ENCODE measurements at regions not wholly inside any gene's neighbourhood (a gene's known extent, or its start where the extent isn't known, plus 50 kb on each side); places are given as distances from the start of the nearest gene placed in this dataset.

DNA sequence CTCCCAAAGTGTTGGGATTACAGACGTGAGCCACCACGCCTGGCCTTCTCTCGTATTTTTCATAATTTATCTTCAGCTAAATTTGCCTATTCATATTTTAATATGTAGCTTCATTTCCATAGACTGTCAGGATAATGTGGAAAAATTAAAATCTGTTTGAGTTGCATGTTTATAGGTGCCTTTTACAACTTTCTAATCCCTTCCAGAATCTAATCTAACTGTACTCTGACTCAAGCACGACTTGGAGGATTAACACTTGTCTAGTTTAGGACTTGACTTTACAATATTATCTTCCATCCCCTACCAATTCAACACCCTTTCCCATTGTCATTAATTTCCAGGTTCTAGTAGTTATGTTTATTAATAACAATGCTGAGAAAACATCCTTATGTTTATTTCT lies 1761.5 kb downstream of the MAT2B start:
- H3K4me2 ChIP-seq (ENCODE audit: insufficient read depth, low read length): no peak overlapping the region
- no peaks in the 10 kb centered on the region for H3K9me1 ChIP-seq (replicated peaks; ENCODE audit: control insufficient read depth, extremely low read depth, insufficient read depth, low read length)
- TF ChIP-seq, protein P1, sequence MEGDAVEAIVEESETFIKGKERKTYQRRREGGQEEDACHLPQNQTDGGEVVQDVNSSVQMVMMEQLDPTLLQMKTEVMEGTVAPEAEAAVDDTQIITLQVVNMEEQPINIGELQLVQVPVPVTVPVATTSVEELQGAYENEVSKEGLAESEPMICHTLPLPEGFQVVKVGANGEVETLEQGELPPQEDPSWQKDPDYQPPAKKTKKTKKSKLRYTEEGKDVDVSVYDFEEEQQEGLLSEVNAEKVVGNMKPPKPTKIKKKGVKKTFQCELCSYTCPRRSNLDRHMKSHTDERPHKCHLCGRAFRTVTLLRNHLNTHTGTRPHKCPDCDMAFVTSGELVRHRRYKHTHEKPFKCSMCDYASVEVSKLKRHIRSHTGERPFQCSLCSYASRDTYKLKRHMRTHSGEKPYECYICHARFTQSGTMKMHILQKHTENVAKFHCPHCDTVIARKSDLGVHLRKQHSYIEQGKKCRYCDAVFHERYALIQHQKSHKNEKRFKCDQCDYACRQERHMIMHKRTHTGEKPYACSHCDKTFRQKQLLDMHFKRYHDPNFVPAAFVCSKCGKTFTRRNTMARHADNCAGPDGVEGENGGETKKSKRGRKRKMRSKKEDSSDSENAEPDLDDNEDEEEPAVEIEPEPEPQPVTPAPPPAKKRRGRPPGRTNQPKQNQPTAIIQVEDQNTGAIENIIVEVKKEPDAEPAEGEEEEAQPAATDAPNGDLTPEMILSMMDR (IDR thresholded peaks at IDR 0.05; ENCODE audit: extremely low read depth in 1 of 2, insufficient read depth in 1 of 2, low read depth in 1 of 2, low read length in 2 of 2): no peak
- no peak for TF ChIP-seq JUN (IDR thresholded peaks at IDR 0.05; ENCODE audit: borderline replicate concordance, insufficient read depth, insufficient read length, low read depth)
- TF ChIP-seq POLR2A (IDR thresholded peaks at IDR 0.05; ENCODE audit: low read depth, low read length): no peak
- no peaks in the 10 kb centered on the region for H3K36me3 ChIP-seq (ENCODE audit: control insufficient read depth in 2 of 2, extremely low read depth in 1 of 2, insufficient read depth in 2 of 2, low read length in 2 of 2)
- intact Hi-C loops (cut with micrococcal nuclease) (no loop called here), dilution Hi-C loops (cut with MboI; ENCODE audit: extremely low pct_ligation_motif_present, low sequenced_read_pairs) (no loop called here)
- H3K27ac ChIP-seq (ENCODE audit: insufficient read depth, low read depth, low read length): no peak overlapping the region
- H3K27me3 ChIP-seq (ENCODE audit: control insufficient read depth in 2 of 2, insufficient read depth in 2 of 2, low read length in 2 of 2): no peaks in the 10 kb centered on the region
- FAIRE-seq: no peak
- no peaks in the 10 kb centered on the region for H3K79me2 ChIP-seq (ENCODE audit: control insufficient read depth, insufficient read depth, low read length)
- BruUV-seq (replicated peaks): no TSS peak
- no peak overlapping the region for H2AFZ ChIP-seq (ENCODE audit: low read depth, low read length)
- H4K20me1 ChIP-seq (replicated peaks; ENCODE audit: control insufficient read depth, extremely low read depth, insufficient read depth, low read length): no peaks in the 10 kb centered on the region
- H3K9me3 ChIP-seq (replicated peaks; ENCODE audit: control insufficient read depth, insufficient read depth, low read length): no peaks in the 10 kb centered on the region
- H3K4me3 ChIP-seq (replicated peaks in 1 of 3; ENCODE audit: insufficient read depth in 1 of 3, low read depth in 1 of 3, low read length in 3 of 3): no peak overlapping the region
- H3K9ac ChIP-seq (replicated peaks; ENCODE audit: extremely low read depth, insufficient read depth, low read length): no peak overlapping the region
- DNase-seq (ENCODE audit: low read depth, low spot score): no peak
- ChIA-PET POLR2A (no interaction called here), CTCF (no interaction called here)
- H3K4me1 ChIP-seq (ENCODE audit: control insufficient read depth, extremely low read depth, insufficient read depth, low read length): no peaks in the 10 kb centered on the region

DNA sequence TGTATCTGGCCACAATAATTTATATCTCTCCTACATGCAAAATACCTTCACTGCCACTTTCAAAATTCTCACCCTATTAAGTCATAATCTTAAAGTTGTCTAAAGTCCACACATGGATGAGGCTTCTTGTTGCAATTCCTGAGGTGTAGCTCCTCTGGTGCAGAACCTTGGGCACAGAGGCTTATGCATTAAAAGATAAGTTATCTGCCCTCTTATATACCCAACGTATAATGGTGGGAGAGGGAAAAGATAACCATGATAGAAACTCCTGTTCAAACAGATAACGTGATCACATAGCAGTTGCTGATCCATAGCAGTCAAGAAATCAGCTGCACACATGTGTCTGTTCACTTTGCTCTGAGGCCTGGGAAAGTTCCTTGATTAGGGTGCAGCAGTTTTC lies 1767.0 kb downstream of the MAT2B start:
- DNase-seq (ENCODE audit: low read depth, low spot score) (no peak), FAIRE-seq (no peak)
- no peak overlapping the region for H3K27ac ChIP-seq (ENCODE audit: insufficient read depth, low read depth, low read length)
- dilution Hi-C loops (cut with MboI; ENCODE audit: extremely low pct_ligation_motif_present, low sequenced_read_pairs): no loop called here
- H3K36me3 ChIP-seq (ENCODE audit: control insufficient read depth in 2 of 2, extremely low read depth in 1 of 2, insufficient read depth in 2 of 2, low read length in 2 of 2): no peaks in the 10 kb centered on the region
- H3K4me2 ChIP-seq (ENCODE audit: insufficient read depth, low read length): no peak overlapping the region
- no peak overlapping the region for H2AFZ ChIP-seq (ENCODE audit: low read depth, low read length)
- no peaks in the 10 kb centered on the region for H3K27me3 ChIP-seq (ENCODE audit: control insufficient read depth in 2 of 2, insufficient read depth in 2 of 2, low read length in 2 of 2)
- TF ChIP-seq, protein P1 (IDR thresholded peaks at IDR 0.05; ENCODE audit: extremely low read depth in 1 of 2, insufficient read depth in 1 of 2, low read depth in 1 of 2, low read length in 2 of 2): no peak
- TF ChIP-seq MYC (IDR thresholded peaks at IDR 0.05; ENCODE audit: low read depth, low read length) (no peak), POLR2AphosphoS5 (IDR thresholded peaks at IDR 0.05; ENCODE audit: insufficient read depth, low read depth, low read length) (no peak), GATA2 (IDR thresholded peaks at IDR 0.05; ENCODE audit: insufficient read depth, insufficient read length, low read depth, low read length) (no peak), JUN (IDR thresholded peaks at IDR 0.05; ENCODE audit: borderline replicate concordance, insufficient read depth, insufficient read length, low read depth) (no peak), EZH2 (IDR thresholded peaks at IDR 0.05; ENCODE audit: borderline replicate concordance, low read depth, low read length, severe bottlenecking) (no peak), FOS (IDR thresholded peaks at IDR 0.05; ENCODE audit: borderline replicate concordance, insufficient read depth, low read length) (no peak), POLR2A (IDR thresholded peaks at IDR 0.05; ENCODE audit: low read depth, low read length) (no peak)
- TF ChIP-seq, protein P2, sequence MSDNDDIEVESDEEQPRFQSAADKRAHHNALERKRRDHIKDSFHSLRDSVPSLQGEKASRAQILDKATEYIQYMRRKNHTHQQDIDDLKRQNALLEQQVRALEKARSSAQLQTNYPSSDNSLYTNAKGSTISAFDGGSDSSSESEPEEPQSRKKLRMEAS (IDR thresholded peaks at IDR 0.05; ENCODE audit: insufficient read depth, insufficient read length): no peak
- intact Hi-C loops (cut with micrococcal nuclease): no loop called here
- BruUV-seq (replicated peaks): no TSS peak
- H3K9ac ChIP-seq (replicated peaks; ENCODE audit: extremely low read depth, insufficient read depth, low read length): no peak overlapping the region
- no peaks in the 10 kb centered on the region for H3K79me2 ChIP-seq (ENCODE audit: control insufficient read depth, insufficient read depth, low read length)
- H4K20me1 ChIP-seq (replicated peaks; ENCODE audit: control insufficient read depth, extremely low read depth, insufficient read depth, low read length): no peaks in the 10 kb centered on the region
- no peak overlapping the region for H3K4me3 ChIP-seq (replicated peaks in 1 of 3; ENCODE audit: insufficient read depth in 1 of 3, low read depth in 1 of 3, low read length in 3 of 3)
- no peaks in the 10 kb centered on the region for H3K9me1 ChIP-seq (replicated peaks; ENCODE audit: control insufficient read depth, extremely low read depth, insufficient read depth, low read length)
- CTCF ChIA-PET: no interaction called here
- POLR2A ChIA-PET: no interaction called here
- H3K9me3 ChIP-seq (replicated peaks; ENCODE audit: control insufficient read depth, insufficient read depth, low read length): no peaks in the 10 kb centered on the region
- H3K4me1 ChIP-seq (ENCODE audit: control insufficient read depth, extremely low read depth, insufficient read depth, low read length): no peaks in the 10 kb centered on the region

Measured in endothelial cell of umbilical vein (primary cell).